G401 (cell line): ENCODE measurements at regions not wholly inside any gene's neighbourhood (a gene's known extent, or its start where the extent isn't known, plus 50 kb on each side); places are given as distances from the start of the nearest gene placed in this dataset.
A peak's percentile ranks its signal among the peaks of the same experiment; 100 is the strongest.

ENCODE experiments used
- DNase-seq: peaks from one replicate; pipeline ENCODE4 v3.0.0-alpha.2; 2015; ENCODE audit warnings: low spot score
- in situ Hi-C: cut with HindIII; loops from 2 replicates; pipeline ENCODE4 v1.10.0; 2016; ENCODE audit warnings: low sequenced_read_pairs, mixed read lengths

GRCh38 chr11:81432333-81432732 lies 1301.3 kb downstream of the FAM181B start:
- in situ Hi-C loops = no loop called here
- DNase-seq = no peak

DNA sequence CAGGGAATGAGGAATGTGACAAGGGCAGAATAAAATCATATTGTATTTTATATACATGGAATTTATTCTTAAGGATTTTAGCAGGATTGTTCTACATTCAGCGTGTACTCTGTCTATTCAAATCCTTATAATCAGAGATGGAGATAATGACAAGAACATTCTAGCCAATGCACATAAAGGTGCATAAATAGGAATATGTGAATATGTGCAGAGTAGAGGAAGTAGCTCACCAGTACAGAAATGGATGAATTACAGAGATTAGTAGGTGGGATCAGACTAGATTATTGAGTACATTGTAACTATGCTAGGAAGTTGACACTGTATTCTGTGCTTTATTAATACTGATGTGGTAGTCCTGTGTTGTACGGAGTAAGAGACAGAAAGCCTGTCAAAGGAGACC lies 1308.8 kb downstream of the FAM181B start:
- DNase-seq = no peak
- in situ Hi-C loops = no loop called here

- DNase-seq = no peak
- in situ Hi-C loops = no loop called here
Observed at GRCh38 chr11:81422402-81422801, 1311.3 kb downstream of the FAM181B start.

- DNase-seq = no peak
- in situ Hi-C loops = no loop called here
Observed at GRCh38 chr11:81421251-81421860, 1312.3 kb downstream of the FAM181B start.

DNA sequence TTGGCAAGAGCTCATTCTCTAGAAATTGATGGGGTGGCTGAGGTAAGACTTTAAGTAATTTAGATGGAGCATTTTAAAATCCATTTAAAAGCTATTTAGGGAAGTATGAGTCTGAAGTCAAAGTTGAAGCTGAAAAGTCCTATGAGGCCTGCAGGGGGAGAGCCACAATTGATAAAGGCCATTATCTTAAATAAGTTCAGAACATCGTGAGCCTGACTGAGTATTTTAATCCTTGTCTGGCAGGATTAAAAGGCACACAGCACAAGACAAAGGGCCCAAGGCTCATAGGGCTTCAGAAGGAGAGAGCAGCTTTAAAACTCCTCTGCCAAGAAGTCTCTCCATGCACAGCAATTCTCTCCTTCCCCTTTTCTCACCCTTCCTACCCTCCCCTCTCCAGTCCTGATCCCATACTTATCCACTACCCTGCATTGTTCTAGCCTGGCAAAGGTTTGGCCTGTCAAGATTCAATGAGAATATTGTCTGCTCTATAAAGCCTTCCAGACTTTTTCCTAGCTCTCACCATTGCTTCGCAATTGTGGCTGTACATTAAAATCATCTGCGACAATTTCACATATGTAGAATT lies 1312.9 kb downstream of the FAM181B start:
- in situ Hi-C loops = no loop called here
- no peak for DNase-seq

DNA sequence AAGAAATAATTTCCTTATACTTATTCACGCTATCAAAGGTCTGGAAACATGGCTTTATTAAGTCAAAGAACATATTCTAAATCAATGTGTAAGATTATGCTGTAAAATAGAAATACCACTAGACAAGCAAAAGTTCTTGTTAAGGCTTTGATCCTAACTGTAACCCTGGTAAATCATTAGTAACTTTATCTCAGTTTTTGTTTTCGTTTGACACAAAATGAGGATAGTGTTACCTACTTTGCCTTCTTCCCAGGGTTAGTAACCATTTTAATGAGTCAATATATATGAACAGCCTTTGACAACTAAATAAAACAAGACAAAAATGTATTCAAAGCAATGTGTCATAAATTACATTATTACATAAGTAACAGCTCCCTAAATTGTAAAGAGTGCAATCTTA lies 1336.3 kb downstream of the FAM181B start:
- DNase-seq = no peak

DNA sequence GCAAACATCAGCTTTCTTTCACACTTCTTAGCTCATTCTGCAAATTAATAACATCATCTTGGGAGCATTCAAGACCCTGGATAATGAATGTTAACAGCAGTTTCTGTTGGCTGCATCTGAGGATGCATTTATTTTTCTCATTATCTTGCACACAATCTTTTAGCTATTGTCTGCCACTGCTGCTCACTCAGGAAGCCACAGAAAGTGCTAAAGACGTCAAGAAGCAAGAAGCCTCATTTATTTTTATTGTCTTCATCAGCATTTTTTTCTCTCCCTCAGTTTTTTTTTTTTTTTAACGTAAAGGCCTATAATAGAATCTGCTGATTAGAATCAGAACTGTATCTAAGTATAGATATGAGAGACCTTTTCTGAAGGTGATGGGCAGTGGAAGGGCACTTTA lies 1339.4 kb downstream of the FAM181B start:
- in situ Hi-C loops = no loop called here
- no peak for DNase-seq

More for the DNA sequence above, 1336.3 kb downstream of the FAM181B start:
- in situ Hi-C loops = no loop called here

DNA sequence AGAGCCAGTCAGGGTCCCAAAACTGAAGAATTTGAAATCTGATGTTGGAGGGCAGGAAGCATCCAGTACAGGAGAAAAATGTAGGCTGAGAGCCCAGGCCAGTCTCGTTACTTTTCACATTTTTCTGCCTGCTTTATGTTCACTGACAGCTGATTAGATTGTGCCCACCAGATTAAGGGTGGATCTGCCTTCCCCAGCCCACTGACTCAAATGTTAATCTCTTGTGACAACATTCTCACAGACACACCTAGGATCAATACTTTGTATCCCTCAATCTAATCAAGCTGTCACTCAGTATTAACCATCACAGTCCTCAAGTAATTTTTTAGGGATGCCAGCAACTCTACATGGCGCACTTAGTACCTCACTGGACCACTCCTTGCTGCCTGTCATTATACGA lies 1345.3 kb downstream of the FAM181B start:
- in situ Hi-C loops = no loop called here
- DNase-seq = no peak

DNA sequence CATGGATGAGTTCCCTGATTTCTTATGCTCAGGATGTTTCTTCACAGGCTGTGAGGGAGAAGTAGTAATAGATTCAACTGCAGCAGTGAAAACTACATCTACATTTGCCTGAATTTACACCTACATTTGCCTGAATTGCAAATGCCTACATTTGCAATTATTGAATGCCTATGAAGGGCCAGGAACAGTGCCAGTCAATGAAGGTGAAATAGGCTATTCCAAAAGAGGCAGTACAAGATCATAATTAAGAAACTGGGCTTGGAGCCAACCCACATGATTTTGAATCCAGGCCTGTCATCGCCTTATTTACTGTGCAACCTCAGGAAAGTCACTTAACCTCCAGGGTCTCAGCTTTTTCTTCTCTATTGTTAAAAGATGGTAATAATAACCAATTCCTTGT lies 1353.3 kb downstream of the FAM181B start:
- in situ Hi-C loops = no loop called here
- no peak for DNase-seq

- no peak for DNase-seq
- in situ Hi-C loops = no loop called here
Observed at GRCh38 chr11:81377418-81377817, 1356.2 kb downstream of the FAM181B start.

GRCh38 chr11:81373986-81374385 lies 1359.7 kb downstream of the FAM181B start:
- DNase-seq = no peak
- in situ Hi-C loops = no loop called here

- no peak for DNase-seq
- in situ Hi-C loops = no loop called here
Observed at GRCh38 chr11:81368192-81368591, 1365.5 kb downstream of the FAM181B start.

- in situ Hi-C loops = no loop called here
- no peak for DNase-seq
Observed at GRCh38 chr11:81365496-81365895, 1368.2 kb downstream of the FAM181B start.

DNA sequence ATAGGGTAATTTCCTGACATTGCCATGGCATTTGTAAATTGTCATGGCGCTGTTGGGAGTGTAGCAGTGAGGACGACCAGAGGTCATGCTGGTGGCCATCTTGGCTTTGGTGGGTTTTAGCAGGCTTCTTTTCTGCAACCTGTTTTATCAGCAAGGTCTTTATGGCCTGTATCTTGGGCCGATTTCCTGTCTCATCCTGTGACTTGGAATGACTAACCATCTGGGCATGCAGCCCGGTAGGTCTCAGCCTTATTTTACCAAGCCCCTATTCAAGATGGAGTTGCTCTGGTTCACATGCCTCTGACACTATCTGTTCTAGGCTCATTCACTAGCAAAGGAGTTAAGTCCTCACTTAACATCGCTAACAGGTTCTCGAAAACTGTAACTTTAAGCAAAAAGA lies 1374.2 kb downstream of the FAM181B start:
- in situ Hi-C loops = no loop called here
- no peak for DNase-seq

DNA sequence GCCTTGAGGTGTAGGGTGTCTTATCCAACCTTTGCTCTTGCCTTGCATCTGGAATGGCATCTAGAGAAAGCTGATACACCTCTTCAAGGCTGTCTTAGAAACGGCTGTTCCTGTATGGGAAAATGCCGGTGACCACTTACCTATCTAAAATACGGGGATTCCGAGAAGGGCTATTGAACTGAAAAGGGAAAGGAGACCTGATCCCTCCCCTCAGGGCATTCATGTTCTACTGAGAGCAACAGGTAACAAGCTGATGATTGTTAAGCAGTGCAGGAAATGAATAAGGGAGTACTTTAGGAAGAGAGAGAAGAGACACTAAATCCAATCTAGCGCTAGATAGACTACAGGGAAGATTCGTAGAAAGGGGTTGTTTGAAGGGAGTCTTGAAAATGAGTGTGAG lies 1388.1 kb downstream of the FAM181B start:
- no peak for DNase-seq
- in situ Hi-C loops = no loop called here

GRCh38 chr11:81342966-81343365 lies 1390.7 kb downstream of the FAM181B start:
- in situ Hi-C loops = no loop called here
- peak; percentile 14 for DNase-seq

GRCh38 chr11:81340225-81340624 lies 1393.4 kb downstream of the FAM181B start:
- no peak for DNase-seq
- in situ Hi-C loops = no loop called here

GRCh38 chr11:81339521-81339920 lies 1394.1 kb downstream of the FAM181B start:
- in situ Hi-C loops = no loop called here
- no peak for DNase-seq

DNA sequence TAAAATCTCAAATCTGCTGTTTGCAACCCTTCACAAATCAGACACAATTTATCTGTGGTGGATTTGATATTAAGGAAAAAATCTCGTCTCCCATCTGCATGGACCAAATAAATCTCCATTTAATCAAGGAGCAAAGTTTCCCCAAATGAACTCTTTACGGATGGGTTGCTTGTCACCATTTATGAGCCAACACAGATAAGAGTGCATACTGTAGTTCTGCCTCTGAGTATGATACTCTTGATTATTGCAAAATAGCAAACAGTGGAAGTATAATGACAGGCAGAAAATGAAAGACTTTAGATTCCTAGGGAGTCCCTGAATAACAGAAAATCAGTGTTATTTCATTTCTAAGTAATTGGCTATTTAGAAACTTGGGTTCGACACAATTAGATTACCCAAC lies 1395.9 kb downstream of the FAM181B start:
- DNase-seq = no peak
- in situ Hi-C loops = no loop called here

GRCh38 chr11:81332276-81332675 lies 1401.4 kb downstream of the FAM181B start:
- DNase-seq = no peak
- in situ Hi-C loops = no loop called here

DNA sequence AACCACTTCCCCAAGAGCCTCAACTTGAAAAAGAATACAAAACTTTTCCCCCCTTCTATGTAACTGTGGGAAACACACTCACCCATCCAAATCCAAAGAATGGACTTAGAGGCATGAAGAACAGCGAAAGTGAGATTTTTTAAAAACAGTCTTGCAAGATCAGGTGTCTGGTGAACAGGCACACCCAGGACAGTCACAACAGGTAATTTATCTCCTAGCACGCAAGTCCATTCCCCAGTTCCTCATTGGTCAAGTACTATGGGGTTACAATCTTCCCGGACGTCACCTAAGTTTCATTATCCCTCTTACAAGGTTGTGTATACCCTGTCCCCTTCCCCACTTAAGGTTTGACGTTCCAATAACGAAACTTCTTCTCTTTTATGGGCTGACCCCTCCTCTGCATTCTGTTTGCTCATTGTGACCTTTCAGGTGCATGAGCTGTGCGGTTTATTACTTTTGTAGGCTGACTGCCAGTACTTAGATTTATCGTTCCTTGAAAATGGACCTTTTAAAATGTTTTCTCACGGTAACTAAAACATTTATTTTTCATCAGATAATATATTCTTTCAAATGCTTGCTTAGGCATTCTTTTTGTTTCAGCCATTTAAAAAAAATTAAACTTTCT lies 1401.9 kb downstream of the FAM181B start:
- in situ Hi-C loops = no loop called here
- DNase-seq = no peak
